Pancreas (tissue), 10 donors: ENCODE measurements at regions not wholly inside any gene's neighbourhood (a gene's known extent, or its start where the extent isn't known, plus 50 kb on each side); places are given as distances from the start of the nearest gene placed in this dataset.

Experiments used
- ATAC-seq, 4 donors: fragments of 200-7000 bp; cut with Tn5 transposase; one replicate each; pipeline versions ENCODE4 v1.8.0 to v1.9.1; 2020; ENCODE audit warnings: mild to moderate bottlenecking in 4 of 4, moderate library complexity in 4 of 4
- DNase-seq, 6 donors: peaks; one replicate each; pipeline ENCODE4 v3.0.0-alpha.2; 2020
- FAIRE-seq: peaks from 2 replicates; lab custom pipeline; 2012; peaks lifted over from hg19 to GRCh38; lab: Jason Lieb, UNC
- H3K27ac ChIP-seq, 4 donors: fragments of 200-600 bp; sonication (generic); 1 replicate in 3 of 4; 2 replicates in 1 of 4; pipeline versions ENCODE4 v1.5.0 to v1.8.0; 2020
- H3K27me3 ChIP-seq, 4 donors: fragments of 200-600 bp; one replicate each; pipeline ENCODE4 v1.8.0; 2021
- H3K36me3 ChIP-seq, 3 donors: fragments of 200-600 bp; sonication (generic) in 1 of 3; one replicate each; pipeline versions ENCODE4 v1.5.0 to v1.8.0; 2020 to 2021
- H3K4me1 ChIP-seq, 3 donors: fragments of 200-600 bp; one replicate each; pipeline ENCODE4 v1.8.0; 2021
- H3K4me3 ChIP-seq, 4 donors: fragments of 200-600 bp; sonication (generic) in 2 of 4; one replicate each; pipeline versions ENCODE4 v1.5.0 to v1.8.0; 2020 to 2021
- H3K9me3 ChIP-seq, 4 donors: fragments of 200-600 bp; one replicate each; pipeline ENCODE4 v1.8.0; 2021
- WGBS, 2 donors: extraction: QIAGEN DNeasy Blood & Tissue Kit; methylation state at CpG; one replicate each; pipeline ENCODE4 v1.1.7; 2013; 5-methylcytosine and 5-hydroxymethylcytosine counted together
- intact Hi-C, 3 donors: fragments of 100-400 bp; cut with DNase I; formaldehyde crosslinking; loops; one replicate each; pipeline versions ENCODE4 v1.11.1 to v1.14.2; 2022
- TF ChIP-seq, protein P1 (sequence below), 4 donors: fragments of 200-600 bp; sonication (generic) in 3 of 4; IDR thresholded peaks; one replicate each; pipeline versions ENCODE4 v1.5.0 to v1.8.0; 2021; ENCODE audit warnings: antibody characterized with exemption in 4 of 4
- donor health status: healthy with polysubstance abuse.
- donor health status: DM: no; HTN: no; CAD: no; lungs with moderate emphysema.
- donor health status: DM: no; HTN: no; CAD: no.
- donor health status: control.
- donor health status: control.
- donor health status: Bipolar disorder and iron deficiency.
- donor health status: DM: yes; HTN: yes; CAD: no.
- donor health status: DM: no; HTN: no; CAD: no.
- donor health status: DM: no; HTN: no; CAD: no.
- donor health status: DM: yes; HTN: yes; CAD: no.

DNA sequence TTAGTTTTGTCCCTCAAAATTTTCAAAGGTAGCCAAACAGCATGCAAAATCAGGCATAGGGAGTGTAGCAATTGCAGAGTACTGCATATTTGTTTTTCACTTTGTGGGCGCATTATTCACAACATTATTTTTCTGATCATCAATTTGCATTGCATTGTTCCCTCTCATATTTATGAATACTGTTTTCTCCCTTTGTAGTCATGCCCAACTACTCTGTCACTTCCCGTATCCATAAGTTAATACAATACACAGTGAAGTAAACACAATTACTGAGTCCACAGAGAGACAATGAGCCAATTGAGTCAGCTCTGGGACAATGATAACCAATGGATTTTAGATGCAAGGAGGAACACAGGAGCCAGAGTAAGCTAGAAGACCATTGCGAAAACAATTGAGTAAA, 944.0 kb upstream of the ADGRL4 start:
- 72 to 79% methylated on average over 3 of the region's 3 CpGs for WGBS, 2 donors
- no peak for ATAC-seq
- Histone ChIP-seq H3K36me3 (no peaks in the 10 kb centered on the region), H3K27ac (no peak overlapping the region), H3K9me3 (no peaks in the 10 kb centered on the region), H3K27me3 (no peaks in the 10 kb centered on the region), H3K4me1 (no peaks in the 10 kb centered on the region), H3K4me3 (no peak overlapping the region)
- TF ChIP-seq, protein P1, sequence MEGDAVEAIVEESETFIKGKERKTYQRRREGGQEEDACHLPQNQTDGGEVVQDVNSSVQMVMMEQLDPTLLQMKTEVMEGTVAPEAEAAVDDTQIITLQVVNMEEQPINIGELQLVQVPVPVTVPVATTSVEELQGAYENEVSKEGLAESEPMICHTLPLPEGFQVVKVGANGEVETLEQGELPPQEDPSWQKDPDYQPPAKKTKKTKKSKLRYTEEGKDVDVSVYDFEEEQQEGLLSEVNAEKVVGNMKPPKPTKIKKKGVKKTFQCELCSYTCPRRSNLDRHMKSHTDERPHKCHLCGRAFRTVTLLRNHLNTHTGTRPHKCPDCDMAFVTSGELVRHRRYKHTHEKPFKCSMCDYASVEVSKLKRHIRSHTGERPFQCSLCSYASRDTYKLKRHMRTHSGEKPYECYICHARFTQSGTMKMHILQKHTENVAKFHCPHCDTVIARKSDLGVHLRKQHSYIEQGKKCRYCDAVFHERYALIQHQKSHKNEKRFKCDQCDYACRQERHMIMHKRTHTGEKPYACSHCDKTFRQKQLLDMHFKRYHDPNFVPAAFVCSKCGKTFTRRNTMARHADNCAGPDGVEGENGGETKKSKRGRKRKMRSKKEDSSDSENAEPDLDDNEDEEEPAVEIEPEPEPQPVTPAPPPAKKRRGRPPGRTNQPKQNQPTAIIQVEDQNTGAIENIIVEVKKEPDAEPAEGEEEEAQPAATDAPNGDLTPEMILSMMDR (IDR thresholded peaks at IDR 0.05): no peak
- DNase-seq: no peak
- intact Hi-C loops: no loop called here
- FAIRE-seq: no peak

DNA sequence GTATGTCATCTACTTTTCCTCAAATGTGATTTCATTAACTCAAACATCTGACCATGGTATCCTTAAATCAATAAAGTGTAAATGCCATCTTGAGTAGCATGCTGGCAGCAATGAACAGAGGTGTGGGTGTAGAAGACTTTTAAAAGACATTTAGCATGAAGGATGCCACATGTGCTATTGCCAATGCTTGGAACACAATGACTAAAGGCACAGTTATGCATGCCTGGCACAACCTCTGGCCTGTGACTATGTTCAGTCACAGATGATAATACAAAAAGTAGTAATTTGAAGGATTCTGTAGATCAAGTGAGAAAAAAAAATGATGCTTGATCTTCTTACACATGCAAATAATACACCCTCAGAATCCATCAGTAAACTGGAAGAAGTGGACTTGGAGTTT, 938.9 kb upstream of the ADGRL4 start:
- Histone ChIP-seq H3K9me3 (no peaks in the 10 kb centered on the region), H3K27me3 (no peaks in the 10 kb centered on the region), H3K36me3 (no peaks in the 10 kb centered on the region), H3K27ac (no peak overlapping the region), H3K4me3 (no peak overlapping the region), H3K4me1 (no peaks in the 10 kb centered on the region)
- DNase-seq (no peak), ATAC-seq (no peak), FAIRE-seq (no peak)
- TF ChIP-seq, protein P1 (IDR thresholded peaks at IDR 0.05): no peak
- intact Hi-C loops: no loop called here

DNA sequence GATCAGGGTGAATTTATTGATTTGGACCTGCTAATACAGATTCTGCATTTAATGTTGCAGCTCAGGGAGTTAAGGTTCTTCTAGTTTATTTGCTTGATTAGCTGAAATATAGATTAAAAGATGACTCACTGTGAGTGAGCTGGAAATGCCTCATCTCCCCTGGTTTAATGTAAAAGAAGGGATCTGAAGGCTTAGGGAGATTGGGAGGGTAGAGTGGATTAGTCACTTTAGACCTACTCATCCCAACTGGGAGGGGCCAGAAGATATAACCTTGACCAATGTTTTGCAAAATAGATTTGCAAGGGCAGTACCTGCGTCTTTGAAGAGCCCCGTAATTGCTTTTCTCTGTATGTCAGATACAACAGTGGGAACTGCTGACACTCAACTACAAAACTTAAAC, 922.8 kb upstream of the ADGRL4 start:
- intact Hi-C loops: no loop called here
- Histone ChIP-seq H3K27ac (no peak overlapping the region), H3K36me3 (no peaks in the 10 kb centered on the region), H3K9me3 (no peaks in the 10 kb centered on the region), H3K4me1 (no peaks in the 10 kb centered on the region), H3K4me3 (no peak overlapping the region), H3K27me3 (no peaks in the 10 kb centered on the region)
- no peak for DNase-seq
- no peak for FAIRE-seq
- 81 to 86% methylated on average over 2 of the region's 2 CpGs for WGBS, 2 donors
- no peak for ATAC-seq
- TF ChIP-seq, protein P1 (IDR thresholded peaks at IDR 0.05): no peak

DNA sequence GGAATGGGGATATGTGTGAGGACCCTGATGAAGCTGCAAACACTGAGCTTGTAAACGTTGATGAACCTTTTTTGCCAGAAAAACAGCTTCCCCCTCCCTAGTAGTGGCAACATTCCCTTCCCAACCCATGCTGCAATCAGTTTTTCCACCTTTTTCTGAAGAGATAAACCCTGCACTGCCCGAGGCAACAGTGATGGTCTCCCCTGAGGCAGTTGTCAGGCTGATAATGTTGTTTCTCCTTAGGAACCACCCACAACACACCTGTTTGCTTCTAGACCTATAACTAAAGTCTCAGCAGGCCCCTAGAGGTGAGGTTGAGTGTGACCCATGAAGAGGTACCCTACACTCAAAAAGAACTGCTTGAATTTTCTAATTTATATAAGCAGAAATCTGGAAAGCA, 922.4 kb upstream of the ADGRL4 start:
- no peaks in the 10 kb centered on the region for H3K9me3 ChIP-seq
- DNase-seq: no peak
- no peaks in the 10 kb centered on the region for H3K27me3 ChIP-seq
- no peak overlapping the region for H3K27ac ChIP-seq
- FAIRE-seq: no peak
- TF ChIP-seq, protein P1 (IDR thresholded peaks at IDR 0.05): no peak
- no peak overlapping the region for H3K4me3 ChIP-seq
- no peaks in the 10 kb centered on the region for H3K4me1 ChIP-seq
- 34 to 36% methylated on average over 2 of the region's 2 CpGs for WGBS, 2 donors
- H3K36me3 ChIP-seq: no peaks in the 10 kb centered on the region
- intact Hi-C loops: no loop called here
- no peak for ATAC-seq

DNA sequence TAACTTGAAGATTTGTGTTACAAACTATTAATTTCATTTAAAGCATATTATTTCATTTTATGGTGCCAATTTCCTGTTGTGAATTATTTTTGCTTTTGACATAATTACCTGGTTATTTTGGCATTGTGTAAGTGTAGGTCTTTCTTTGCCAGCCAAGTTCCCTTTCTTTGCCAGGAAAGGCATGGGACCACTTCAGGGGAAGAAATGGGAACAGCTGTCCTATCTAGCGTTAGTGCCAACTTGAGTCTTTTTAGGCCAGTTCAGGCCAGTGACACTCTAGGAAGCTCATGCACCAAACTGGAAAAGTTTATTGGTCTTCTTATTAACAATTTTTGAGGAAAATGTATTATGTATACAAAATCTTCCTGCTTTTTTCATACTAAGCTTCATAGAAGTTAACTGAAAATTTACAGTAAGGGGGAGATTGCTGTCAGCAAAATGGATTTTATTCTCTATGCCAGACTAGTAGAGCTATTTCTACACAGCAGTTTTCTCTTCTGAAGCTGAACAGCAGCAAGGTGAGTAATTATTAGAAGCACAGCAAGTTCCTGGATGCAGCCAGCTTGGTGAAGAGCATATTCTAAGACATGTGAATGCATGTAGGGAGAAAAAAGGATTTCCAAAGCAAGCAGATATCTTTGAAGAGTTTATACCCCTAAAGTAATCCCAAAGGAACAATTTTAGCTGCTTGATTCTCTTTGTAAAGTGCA, 914.6 kb upstream of the ADGRL4 start:
- intact Hi-C loops: no loop called here
- ATAC-seq (no peak), DNase-seq (no peak), FAIRE-seq (no peak)
- Histone ChIP-seq H3K27me3 (no peaks in the 10 kb centered on the region), H3K27ac (no peak overlapping the region), H3K4me1 (no peaks in the 10 kb centered on the region), H3K9me3 (no peaks in the 10 kb centered on the region), H3K4me3 (no peak overlapping the region), H3K36me3 (no peaks in the 10 kb centered on the region)
- 71 to 78% methylated on average over 1 of the region's 1 CpG for WGBS, 2 donors
- TF ChIP-seq, protein P1 (IDR thresholded peaks at IDR 0.05): no peak
